Loucy (cell line): ENCODE measurements at regions not wholly inside any gene's neighbourhood (a gene's known extent, or its start where the extent isn't known, plus 50 kb on each side); places are given as distances from the start of the nearest gene placed in this dataset.

ENCODE experiments used
- CTCF ChIP-seq: fragments of 200-600 bp; sonication (generic); conservative IDR thresholded peaks from 2 replicates; pipeline ENCODE4 v1.5.1; 2014; ENCODE audit warnings: mild to moderate bottlenecking, antibody characterized with exemption, low read length
- EZH2phosphoT487 ChIP-seq: fragments of 200-600 bp; IDR thresholded peaks from 2 replicates; pipeline ENCODE4 v1.6.1; 2018; ENCODE audit warnings: antibody characterized with exemption, mild to moderate bottlenecking, moderate library complexity, borderline replicate concordance

- TF ChIP-seq CTCF (peak; percentile 64), EZH2phosphoT487 (no peak)
Observed at GRCh38 chr3:104628185-104628789, 738.4 kb upstream of the ALCAM start.
